ENCODE measurements at regions not wholly inside any gene's neighbourhood (a gene's known extent, or its start where the extent isn't known, plus 50 kb on each side); places are given as distances from the start of the nearest gene placed in this dataset.

GRCh38 chr5:66281294-66281693 is 137.2 kb downstream of the SREK1 start:
- Histone ChIP-seq H3K56ac (ENCODE audit: insufficient read length, low read depth, low read length) (no peak overlapping the region), H3K9me3 (ENCODE audit: control insufficient read depth, low read depth, low read length) (no peaks in the 10 kb centered on the region), H3K4me1 (ENCODE audit: insufficient read depth, low read length) (no peaks in the 10 kb centered on the region), H2AFZ (ENCODE audit: low read length) (no peak overlapping the region), H3K4ac (ENCODE audit: low read depth, low read length) (no peak overlapping the region), H2BK20ac (ENCODE audit: low read depth, low read length, poor library complexity, severe bottlenecking) (no peak overlapping the region), H3K23ac (ENCODE audit: insufficient read length, low read depth, low read length) (no peak overlapping the region), H3K18ac (ENCODE audit: insufficient read length, low read depth, low read length) (no peak overlapping the region), H3K27ac (ENCODE audit: insufficient read length, low read depth, low read length) (no peak overlapping the region), H2BK15ac (ENCODE audit: low read depth, low read length) (no peak overlapping the region), H4K8ac (replicated peaks; ENCODE audit: insufficient read length, low read depth, low read length) (no peak overlapping the region), H2BK5ac (ENCODE audit: insufficient read length, low read length) (no peak overlapping the region), H4K20me1 (ENCODE audit: control insufficient read depth, insufficient read depth, insufficient read length) (no peaks in the 10 kb centered on the region), H4K5ac (ENCODE audit: insufficient read length, low read depth, low read length) (no peak overlapping the region), H3K79me2 (ENCODE audit: insufficient read depth, low read length) (no peaks in the 10 kb centered on the region), H3K4me2 (ENCODE audit: insufficient read depth, insufficient read length, low read length) (no peak overlapping the region), H4K91ac (ENCODE audit: insufficient read length, low read depth, low read length) (no peak overlapping the region), H3K79me1 (ENCODE audit: insufficient read depth, low read depth, low read length, poor library complexity, severe bottlenecking) (no peaks in the 10 kb centered on the region), H3K27me3 (ENCODE audit: insufficient read depth, low read length) (no peaks in the 10 kb centered on the region), H2AK5ac (ENCODE audit: insufficient read length, low read length) (no peak overlapping the region), H3K14ac (ENCODE audit: insufficient read depth, low read length) (no peak overlapping the region), H3T11ph (ENCODE audit: low read length) (no peak overlapping the region), H3K9ac (ENCODE audit: extremely low read depth, insufficient read length, low read length) (no peak overlapping the region), H2BK12ac (ENCODE audit: insufficient read length, low read depth, low read length) (no peak overlapping the region), H2BK120ac (ENCODE audit: low read depth, low read length, poor library complexity, severe bottlenecking) (no peak overlapping the region), H3K23me2 (ENCODE audit: insufficient read length, low read depth, low read length, poor library complexity, severe bottlenecking) (no peaks in the 10 kb centered on the region)
- Mint-ChIP-seq H3K27me3 (ENCODE audit: low read depth) (no peaks in the 10 kb centered on the region), H3K4me3 (no peak overlapping the region), H3K4me1 (no peaks in the 10 kb centered on the region; a peak in 1 of 4 replicates), H3K36me3 (ENCODE audit: insufficient read depth in 1 of 3, low read depth in 3 of 3) (no peaks in the 10 kb centered on the region), H3K27ac (no peak overlapping the region), H3K9me3 (no peaks in the 10 kb centered on the region)
- no CpG with 5 or more reads among the region's 4 CpGs for WGBS (ENCODE audit: extremely low coverage, insufficient read length, low lambda C conversion rate)
- no peak for DNase-seq
- TF ChIP-seq, protein P1, sequence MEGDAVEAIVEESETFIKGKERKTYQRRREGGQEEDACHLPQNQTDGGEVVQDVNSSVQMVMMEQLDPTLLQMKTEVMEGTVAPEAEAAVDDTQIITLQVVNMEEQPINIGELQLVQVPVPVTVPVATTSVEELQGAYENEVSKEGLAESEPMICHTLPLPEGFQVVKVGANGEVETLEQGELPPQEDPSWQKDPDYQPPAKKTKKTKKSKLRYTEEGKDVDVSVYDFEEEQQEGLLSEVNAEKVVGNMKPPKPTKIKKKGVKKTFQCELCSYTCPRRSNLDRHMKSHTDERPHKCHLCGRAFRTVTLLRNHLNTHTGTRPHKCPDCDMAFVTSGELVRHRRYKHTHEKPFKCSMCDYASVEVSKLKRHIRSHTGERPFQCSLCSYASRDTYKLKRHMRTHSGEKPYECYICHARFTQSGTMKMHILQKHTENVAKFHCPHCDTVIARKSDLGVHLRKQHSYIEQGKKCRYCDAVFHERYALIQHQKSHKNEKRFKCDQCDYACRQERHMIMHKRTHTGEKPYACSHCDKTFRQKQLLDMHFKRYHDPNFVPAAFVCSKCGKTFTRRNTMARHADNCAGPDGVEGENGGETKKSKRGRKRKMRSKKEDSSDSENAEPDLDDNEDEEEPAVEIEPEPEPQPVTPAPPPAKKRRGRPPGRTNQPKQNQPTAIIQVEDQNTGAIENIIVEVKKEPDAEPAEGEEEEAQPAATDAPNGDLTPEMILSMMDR (conservative IDR thresholded peaks at IDR 0.05), result no peak

All from H9 (cell line).